Fibroblast of skin of right biceps (primary cell): ENCODE measurements at regions not wholly inside any gene's neighbourhood (a gene's known extent, or its start where the extent isn't known, plus 50 kb on each side); places are given as distances from the start of the nearest gene placed in this dataset.
"Not testable (repeated sequence)": the region's sequence is repeated elsewhere in the genome, so short reads cannot be mapped to it uniquely, and the experiment has no call there.

Experiments
- DNase-seq: peaks from one replicate; pipeline ENCODE4 v3.0.0-alpha.2; 2013

DNA sequence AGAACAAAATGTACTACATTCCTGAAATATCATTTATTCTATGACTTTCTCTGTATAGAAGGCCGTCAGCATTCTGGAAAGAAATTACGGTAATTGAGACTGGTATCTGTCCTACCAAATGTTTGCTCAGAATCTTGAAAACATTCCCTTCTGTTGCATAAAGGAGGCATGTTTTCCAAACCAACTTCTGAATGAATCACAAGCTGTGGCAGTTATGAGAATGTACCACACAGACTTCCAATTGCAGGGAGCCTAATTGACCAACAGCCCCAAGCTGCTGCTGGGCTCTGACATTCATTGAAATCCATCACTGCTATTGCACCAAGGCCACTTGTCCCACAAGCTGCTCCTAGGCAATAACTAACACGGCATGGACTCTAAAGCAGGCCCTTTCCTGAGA is 185.3 kb upstream of the CCDC196 start:
- no peak for DNase-seq

- DNase-seq = no peak
These were observed 180.1 kb upstream of the CCDC196 start for GRCh38 chr14:66306101-66306500.

GRCh38 chr14:66311058-66311457 is 175.1 kb upstream of the CCDC196 start:
- no peak for DNase-seq

GRCh38 chr14:66311990-66312389 is 174.2 kb upstream of the CCDC196 start:
- no peak for DNase-seq

DNA sequence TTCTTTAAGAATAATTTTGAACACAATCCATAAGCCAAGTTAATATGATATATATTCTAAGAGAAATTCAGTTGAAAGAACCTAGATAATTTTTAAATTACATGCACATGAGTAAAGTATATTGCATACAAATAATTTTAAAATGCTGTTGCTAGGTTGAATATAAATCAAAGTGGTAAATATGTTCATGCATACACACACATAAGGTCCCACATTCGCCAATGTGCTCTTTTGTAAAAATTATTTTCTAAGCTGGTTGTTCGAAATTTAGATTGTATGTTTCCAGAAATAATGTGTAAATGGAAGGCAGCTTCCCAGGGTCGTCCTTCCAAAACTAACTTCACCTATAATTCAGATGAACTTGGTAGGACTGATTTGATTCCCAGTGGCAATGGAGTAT is 173.7 kb upstream of the CCDC196 start:
- DNase-seq = no peak

- no peak for DNase-seq
These were observed 171.1 kb upstream of the CCDC196 start for GRCh38 chr14:66315098-66315497.

DNA sequence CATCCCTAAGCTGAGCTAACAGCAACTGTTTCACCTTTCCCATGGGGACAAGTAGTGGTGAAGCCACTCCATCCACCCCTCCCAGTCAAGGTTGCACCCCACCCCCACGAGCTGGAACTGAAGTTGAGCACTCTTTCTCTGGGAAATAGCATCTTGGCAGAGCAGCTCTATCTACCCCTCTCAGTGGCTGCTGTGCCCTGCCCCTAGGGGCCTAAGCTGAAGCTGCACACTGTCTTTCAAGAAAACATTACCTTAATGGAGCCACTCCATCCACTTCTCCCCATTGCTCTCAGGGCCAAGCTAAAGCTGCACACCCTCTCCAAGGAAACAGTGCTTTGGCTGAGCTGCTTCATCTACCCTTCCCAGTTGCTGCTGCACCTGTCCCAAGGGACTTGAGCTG is 170.6 kb upstream of the CCDC196 start:
- no peak for DNase-seq

DNA sequence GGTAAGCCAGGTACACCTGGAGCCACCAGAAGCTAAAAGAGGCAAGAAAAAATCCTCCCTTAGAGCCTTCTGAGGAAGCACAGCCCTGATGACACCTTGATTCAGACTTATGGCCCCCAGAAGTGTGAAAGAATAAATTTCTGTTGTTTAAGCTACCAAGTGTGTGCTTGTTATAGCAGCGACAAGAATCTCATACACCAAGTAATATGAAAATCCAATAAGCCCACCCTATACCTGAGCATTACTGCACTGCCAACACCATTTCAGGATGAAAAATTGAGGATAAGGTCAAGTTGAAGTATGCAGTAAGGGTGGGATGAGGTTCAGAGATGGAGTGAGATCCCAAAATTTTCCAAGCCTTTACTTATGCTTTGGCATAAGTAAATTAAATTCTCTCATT is 163.6 kb upstream of the CCDC196 start:
- DNase-seq = no peak

DNA sequence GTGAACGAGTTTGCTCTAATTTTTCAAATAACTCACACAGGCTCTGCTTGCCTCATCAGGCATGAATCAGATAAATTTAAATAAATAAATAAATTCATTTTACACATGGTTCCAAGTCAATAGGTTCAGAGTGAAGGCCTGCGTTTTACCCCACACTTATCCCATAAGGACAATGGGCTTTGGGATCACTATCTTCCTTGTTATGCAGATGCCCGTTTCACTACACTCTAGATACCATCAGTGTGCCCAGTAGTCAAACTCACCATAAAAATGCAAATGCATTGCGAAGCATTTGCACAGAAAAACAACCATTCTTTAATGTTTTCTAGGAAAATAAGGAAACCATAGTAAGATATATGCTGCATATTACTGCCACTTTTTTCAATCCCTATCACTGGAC is 155.9 kb upstream of the CCDC196 start:
- no peak for DNase-seq

DNA sequence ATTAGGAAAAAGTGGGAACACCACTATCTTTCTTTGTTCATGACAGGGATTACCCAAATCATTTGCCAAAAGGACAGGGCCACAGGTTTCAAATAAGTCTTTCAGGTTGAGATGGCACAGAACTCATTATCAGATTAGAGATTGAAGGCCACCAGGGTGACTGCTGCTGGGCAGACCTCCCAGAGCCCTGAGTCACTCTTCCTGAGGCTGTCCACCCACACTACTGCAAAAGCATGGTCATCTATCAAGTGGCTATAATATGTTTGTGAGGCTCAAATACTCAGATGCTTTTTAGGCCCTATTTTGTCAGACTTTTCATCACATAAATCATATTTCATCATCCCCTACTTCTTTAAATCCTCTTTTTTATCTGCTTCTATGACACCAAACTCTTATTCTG is 155.3 kb upstream of the CCDC196 start:
- peak; percentile 1 for DNase-seq

DNA sequence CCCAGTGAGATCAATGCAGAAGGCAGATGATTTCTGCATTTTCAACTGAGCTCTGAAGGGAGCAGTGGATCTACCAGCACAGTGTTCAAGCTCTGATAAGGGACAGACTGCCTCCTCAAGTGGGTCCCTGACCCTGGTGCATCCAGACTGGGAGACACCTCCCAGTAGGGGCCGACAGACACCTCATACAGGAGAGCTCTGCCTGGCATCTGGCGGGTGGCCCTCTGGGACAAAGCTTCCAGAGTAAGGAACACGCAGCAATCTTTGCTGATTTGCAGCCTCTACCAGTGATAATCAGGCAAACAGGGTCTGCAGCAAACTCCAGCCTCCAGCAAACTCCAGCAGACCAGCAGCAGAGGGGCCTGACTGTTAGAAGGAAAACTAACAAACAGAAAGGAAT is 152.9 kb upstream of the CCDC196 start:
- DNase-seq = not testable (repeated sequence)

DNA sequence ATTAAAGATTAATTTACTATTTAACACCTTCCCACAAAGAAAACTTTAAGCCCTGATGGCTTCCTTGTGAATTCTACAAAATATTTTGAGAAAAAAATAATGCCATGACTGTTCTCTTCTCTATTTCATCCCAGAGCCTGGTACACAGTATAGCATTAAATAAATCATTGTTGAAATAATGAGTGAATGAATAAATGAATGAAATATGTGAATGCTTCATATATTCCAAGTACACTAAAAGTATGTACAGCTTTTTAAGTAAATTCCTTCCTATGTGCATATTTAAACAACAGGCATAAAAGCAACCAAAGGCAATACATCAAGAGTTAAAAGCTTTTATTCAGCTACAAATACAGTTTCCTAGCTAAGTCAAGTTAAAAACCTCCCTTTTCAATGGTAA is 144.9 kb upstream of the CCDC196 start:
- DNase-seq = no peak

DNA sequence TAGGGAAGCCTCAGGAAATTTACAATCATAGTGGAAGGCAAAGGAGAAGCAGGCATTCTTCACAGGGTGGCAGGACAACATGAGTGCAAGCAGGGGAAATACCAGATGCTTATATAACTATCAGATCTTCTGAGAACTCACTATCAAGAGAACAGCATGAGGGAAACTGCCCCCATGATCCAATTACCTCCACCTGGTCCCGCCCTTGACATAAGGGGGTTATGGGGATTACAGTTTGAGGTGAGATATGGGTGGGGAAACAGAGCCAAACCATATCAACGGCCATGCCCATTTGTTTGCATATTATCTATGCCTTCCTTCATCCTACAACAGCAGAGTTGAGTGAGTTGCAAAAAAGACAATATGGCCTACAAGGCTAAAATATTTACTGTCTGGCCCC is 140.2 kb upstream of the CCDC196 start:
- DNase-seq = no peak

DNA sequence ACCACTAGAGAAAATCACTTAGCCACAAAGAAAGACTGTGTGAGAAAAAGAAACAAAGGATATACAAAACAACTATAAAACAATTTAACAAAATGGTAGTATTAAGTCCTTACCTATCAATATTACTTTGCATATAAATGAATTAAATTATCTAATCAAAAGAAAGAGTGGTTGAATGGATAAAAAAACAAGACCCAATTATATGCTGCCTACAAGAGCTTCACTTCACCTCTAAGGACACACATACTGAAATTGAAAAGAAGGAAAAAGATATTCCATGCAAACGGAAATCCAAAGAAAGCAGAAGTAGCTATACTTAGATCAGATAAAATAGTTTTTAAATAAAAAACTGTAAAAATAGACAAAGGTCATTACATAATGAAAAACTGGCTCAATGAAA is 134.9 kb upstream of the CCDC196 start:
- no peak for DNase-seq

DNA sequence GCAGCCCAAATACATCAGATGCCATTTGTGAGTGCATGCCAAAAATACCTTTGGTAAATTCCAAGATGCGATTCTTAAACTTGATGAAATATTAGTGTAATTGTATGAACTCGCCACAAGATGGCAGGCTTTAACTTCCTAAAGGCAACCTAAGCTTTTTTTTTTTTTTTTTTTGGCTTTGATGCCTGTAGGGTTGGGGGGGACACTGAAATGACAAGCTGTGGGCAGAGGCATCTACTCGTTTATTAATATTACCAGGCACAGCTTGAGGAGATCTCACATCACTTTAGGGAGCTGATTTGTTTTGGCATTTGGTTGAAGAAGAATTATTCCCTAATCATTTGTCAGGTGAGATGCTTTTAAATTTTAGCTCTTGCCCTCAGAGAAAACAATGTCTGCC is 126.7 kb upstream of the CCDC196 start:
- peak; percentile 53 for DNase-seq

GRCh38 chr14:66360366-66360926 is 125.7 kb upstream of the CCDC196 start:
- DNase-seq = no peak

DNA sequence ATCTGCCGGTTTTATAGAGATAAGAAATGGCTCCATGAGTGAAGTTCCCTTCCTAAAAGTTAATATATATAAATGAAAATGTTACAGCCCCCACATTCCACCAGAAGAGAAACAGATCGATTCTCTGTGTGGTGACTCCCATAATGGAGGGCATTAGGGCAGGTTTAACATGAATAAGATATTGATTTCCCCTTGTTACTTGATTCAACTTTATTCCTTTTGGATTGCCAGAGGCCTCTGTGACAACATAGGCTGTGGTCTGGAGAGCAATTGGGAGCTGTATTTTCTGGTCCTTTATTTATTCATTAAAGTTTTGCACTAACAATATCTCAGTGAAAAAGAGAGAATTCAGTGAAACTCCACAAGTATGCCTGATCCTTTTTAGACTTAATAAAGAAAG is 125.2 kb upstream of the CCDC196 start:
- DNase-seq = no peak

DNA sequence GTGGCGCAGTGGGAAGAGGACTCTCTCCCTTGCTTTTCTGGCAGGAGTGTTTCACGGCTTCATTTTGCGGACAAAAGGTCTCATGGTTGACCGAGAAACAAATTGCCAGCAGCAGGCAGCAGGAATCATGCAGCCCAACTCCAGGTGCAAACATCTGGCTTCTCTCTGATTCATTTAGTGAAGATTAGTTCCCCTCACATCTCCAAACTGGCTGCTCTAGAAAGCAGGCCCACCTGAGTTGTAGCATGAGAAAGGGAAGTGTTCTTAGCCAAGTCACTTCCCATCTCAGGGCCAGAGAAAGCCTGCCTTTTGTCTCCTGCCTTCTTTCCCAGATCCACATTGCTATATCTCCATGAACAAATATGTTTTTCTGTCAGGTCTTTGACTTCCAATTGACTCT is 120.8 kb upstream of the CCDC196 start:
- no peak for DNase-seq

- DNase-seq = no peak
These were observed 116.9 kb upstream of the CCDC196 start for GRCh38 chr14:66369157-66369697.

GRCh38 chr14:66371776-66372175 is 114.4 kb upstream of the CCDC196 start:
- no peak for DNase-seq

GRCh38 chr14:66375046-66375964 is 110.9 kb upstream of the CCDC196 start:
- DNase-seq = no peak

DNA sequence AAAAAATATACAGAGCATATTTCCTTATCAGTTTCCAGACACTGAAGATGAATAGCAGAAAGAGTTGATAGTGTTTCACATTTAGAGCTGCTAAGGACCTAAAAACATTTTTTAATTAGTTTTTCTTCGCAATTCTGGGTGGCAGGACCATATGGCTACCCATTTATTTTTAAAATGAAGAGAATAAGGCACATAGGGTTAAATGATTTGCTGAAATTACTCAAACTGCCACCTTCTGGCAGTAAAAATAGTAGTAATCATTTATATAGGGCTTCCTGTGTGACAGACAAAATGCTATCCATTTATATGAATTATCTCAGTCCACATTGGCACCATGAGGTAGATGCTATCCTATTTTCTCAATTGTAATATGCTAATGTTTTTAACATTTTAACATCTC is 108.6 kb upstream of the CCDC196 start:
- DNase-seq = no peak

DNA sequence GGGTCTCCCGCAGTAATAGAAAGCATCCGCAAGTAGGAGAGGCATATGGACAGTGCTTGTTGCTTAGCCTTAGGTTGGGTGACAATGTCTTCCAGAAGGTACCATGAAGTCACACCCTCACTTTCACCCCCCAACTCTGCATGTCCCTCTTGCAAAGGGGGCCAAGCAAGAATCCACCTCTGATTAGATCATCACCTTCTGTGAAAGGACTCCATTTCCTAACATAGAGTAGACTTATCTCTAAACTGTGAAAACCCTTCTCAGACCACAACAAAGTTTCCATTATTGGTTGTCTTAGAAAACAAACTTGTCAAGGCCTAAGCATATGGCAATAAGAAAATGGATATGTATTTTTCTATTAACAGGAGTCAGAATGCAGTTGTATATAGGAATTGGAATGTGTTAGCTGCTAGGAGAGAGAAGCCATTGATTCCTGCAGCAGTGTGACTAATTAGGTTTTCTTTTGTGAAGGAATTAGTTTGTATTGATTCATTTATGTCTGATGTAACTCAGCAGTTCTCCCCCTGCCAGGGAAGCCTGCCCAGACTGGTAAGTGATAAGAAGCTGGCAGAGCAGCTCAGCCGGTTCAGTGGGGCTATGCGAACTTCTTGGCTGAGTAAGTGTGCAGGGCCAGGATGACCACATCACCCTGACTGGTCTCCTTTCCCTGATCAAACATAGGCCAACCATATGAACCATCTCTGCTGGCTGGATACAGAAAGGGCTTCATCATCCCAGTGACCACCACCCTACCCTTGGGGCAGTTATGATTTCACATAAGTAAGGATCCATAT is 107.3 kb upstream of the CCDC196 start:
- no peak for DNase-seq

DNA sequence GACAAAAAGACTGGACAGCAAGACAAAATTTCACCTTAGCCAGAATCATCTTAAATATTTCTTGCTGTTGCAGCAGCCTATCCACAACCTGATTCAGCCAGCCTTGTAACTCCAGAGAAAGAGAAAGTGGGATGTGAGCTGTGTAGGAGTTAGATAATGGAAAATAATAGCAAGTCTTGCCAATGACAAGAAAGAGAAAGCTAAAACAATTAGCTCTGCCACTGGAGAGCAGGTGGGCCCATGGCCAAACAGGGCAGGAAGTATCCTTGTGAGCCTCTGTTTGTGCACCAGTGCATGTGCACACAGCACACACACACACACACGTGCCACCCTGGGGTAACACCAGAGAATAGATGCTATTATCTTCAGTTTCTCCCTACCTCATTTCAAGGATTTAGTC is 106.0 kb upstream of the CCDC196 start:
- no peak for DNase-seq
